KBM-7 (cell line): ENCODE measurements at regions not wholly inside any gene's neighbourhood (a gene's known extent, or its start where the extent isn't known, plus 50 kb on each side); places are given as distances from the start of the nearest gene placed in this dataset.
"Not testable (repeated sequence)": the region's sequence is repeated elsewhere in the genome, so short reads cannot be mapped to it uniquely, and the experiment has no call there.

Source experiments
- DNase-seq: peaks from one replicate; pipeline ENCODE4 v3.0.0-alpha.2; 2015
- in situ Hi-C: fragments of 300-500 bp; cut with MboI; formaldehyde crosslinking; loops from 2 replicates; pipeline ENCODE4 v1.14.3; 2020; ENCODE audit warnings: low sequenced_read_pairs, low pct_unique_long_range_greater_than_20kb, mixed read lengths

GRCh38 chr18:961644-962355, 57.1 kb downstream of the ADCYAP1 start:
- DNase-seq, result peak; percentile 57
- in situ Hi-C loops, result no loop called here

GRCh38 chr18:963276-963675, 58.6 kb downstream of the ADCYAP1 start:
- in situ Hi-C loops, result no loop called here
- no peak for DNase-seq

- no peak for DNase-seq
- in situ Hi-C loops, result no loop called here
These were observed 61.5 kb downstream of the ADCYAP1 start for GRCh38 chr18:965921-966758.

- peak; percentile 11 for DNase-seq
- in situ Hi-C loops, result no loop called here
These were observed 62.3 kb downstream of the ADCYAP1 start for GRCh38 chr18:966759-967576.

GRCh38 chr18:968910-969309, 64.2 kb downstream of the ADCYAP1 start:
- DNase-seq, in situ Hi-C loops: not testable (repeated sequence)

- in situ Hi-C loops, DNase-seq: not testable (repeated sequence)
These were observed 64.6 kb downstream of the ADCYAP1 start for GRCh38 chr18:969311-969710.

- in situ Hi-C loops, DNase-seq: not testable (repeated sequence)
These were observed 69.9 kb downstream of the ADCYAP1 start for GRCh38 chr18:974606-975005.

GRCh38 chr18:976393-977128, 71.9 kb downstream of the ADCYAP1 start:
- DNase-seq, in situ Hi-C loops: not testable (repeated sequence)

GRCh38 chr18:977327-977726, 72.7 kb downstream of the ADCYAP1 start:
- in situ Hi-C loops, DNase-seq: not testable (repeated sequence)

- DNase-seq, in situ Hi-C loops: not testable (repeated sequence)
These were observed 73.1 kb downstream of the ADCYAP1 start for GRCh38 chr18:977732-978131.

GRCh38 chr18:980586-980985, 75.9 kb downstream of the ADCYAP1 start:
- no peak for DNase-seq
- in situ Hi-C loops, result no loop called here

GRCh38 chr18:984004-984403, 79.3 kb downstream of the ADCYAP1 start:
- no peak for DNase-seq
- in situ Hi-C loops, result no loop called here

GRCh38 chr18:985212-985661, 80.6 kb downstream of the ADCYAP1 start:
- no peak for DNase-seq
- in situ Hi-C loops, result no loop called here

- in situ Hi-C loops, result no loop called here
- no peak for DNase-seq
These were observed 81.4 kb downstream of the ADCYAP1 start for GRCh38 chr18:986051-986450.

GRCh38 chr18:986552-986951, 81.9 kb downstream of the ADCYAP1 start:
- in situ Hi-C loops, result no loop called here
- DNase-seq, result no peak

GRCh38 chr18:987325-988186, 82.9 kb downstream of the ADCYAP1 start:
- in situ Hi-C loops, result no loop called here
- DNase-seq, result no peak

- no peak for DNase-seq
- in situ Hi-C loops, result no loop called here
These were observed 84.8 kb downstream of the ADCYAP1 start for GRCh38 chr18:989425-989824.

- DNase-seq, result no peak
- in situ Hi-C loops, result no loop called here
These were observed 85.5 kb downstream of the ADCYAP1 start for GRCh38 chr18:990197-990596.
